Cardiac fibroblast (primary cell): ENCODE measurements at regions not wholly inside any gene's neighbourhood (a gene's known extent, or its start where the extent isn't known, plus 50 kb on each side); places are given as distances from the start of the nearest gene placed in this dataset.

Experiments used
- DNase-seq, 2 donors: peaks; one replicate each; pipeline versions ENCODE4 v3.0.0 to v3.0.0-alpha.2; 2010; ENCODE audit warnings: low read depth in 2 of 2
- H3K4me3 ChIP-seq, 2 donors: replicated peaks in 1 of 2; 1 replicate in 1 of 2; 2 replicates in 1 of 2; pipeline ENCODE4 v1.5.1; 2011; ENCODE audit warnings: low read depth in 2 of 2, low read length in 2 of 2, mild to moderate bottlenecking in 2 of 2, moderate library complexity in 1 of 2
- CTCF ChIP-seq: IDR thresholded peaks from one replicate; pipeline ENCODE4 v1.5.1; 2011; ENCODE audit warnings: low read depth, mild to moderate bottlenecking, low read length, inconsistent platforms

GRCh38 chr2:60371219-60371618 lies 182.2 kb downstream of the BCL11A start:
- no peak overlapping the region for H3K4me3 ChIP-seq
- TF ChIP-seq CTCF: no peak
- no peak for DNase-seq

- no peak for TF ChIP-seq CTCF
Measured at GRCh38 chr2:60370814-60371213, 182.6 kb downstream of the BCL11A start.

GRCh38 chr2:60368456-60368855 lies 185.0 kb downstream of the BCL11A start:
- no peak for TF ChIP-seq CTCF
- H3K4me3 ChIP-seq: no peak overlapping the region
- DNase-seq: no peak

More at GRCh38 chr2:60370814-60371213, 182.6 kb downstream of the BCL11A start:
- no peak for DNase-seq
- no peak overlapping the region for H3K4me3 ChIP-seq

GRCh38 chr2:60366135-60366712 lies 187.2 kb downstream of the BCL11A start:
- TF ChIP-seq CTCF: no peak
- DNase-seq: no peak
- H3K4me3 ChIP-seq: no peak overlapping the region

GRCh38 chr2:60365556-60365955 lies 187.9 kb downstream of the BCL11A start:
- DNase-seq: peak in 1 of 2 donors; percentile 1
- no peak for TF ChIP-seq CTCF

GRCh38 chr2:60364491-60364890 lies 189.0 kb downstream of the BCL11A start:
- no peak for DNase-seq
- no peak for TF ChIP-seq CTCF
- H3K4me3 ChIP-seq: no peak overlapping the region

More at GRCh38 chr2:60365556-60365955, 187.9 kb downstream of the BCL11A start:
- no peak overlapping the region for H3K4me3 ChIP-seq

- DNase-seq: no peak
- no peak overlapping the region for H3K4me3 ChIP-seq
- TF ChIP-seq CTCF: no peak
Measured at GRCh38 chr2:60361498-60361897, 192.0 kb downstream of the BCL11A start.
